B cell (primary cell): ENCODE measurements at regions not wholly inside any gene's neighbourhood (a gene's known extent, or its start where the extent isn't known, plus 50 kb on each side); places are given as distances from the start of the nearest gene placed in this dataset.

Source experiments
- CTCF ChIP-seq: fragments of 200-600 bp; IDR thresholded peaks from one replicate; pipeline ENCODE4 v1.8.0; 2022; ENCODE audit warnings: antibody characterized with exemption, mild to moderate bottlenecking
- EZH2 ChIP-seq: IDR thresholded peaks from 2 replicates; pipeline ENCODE4 v1.6.1; 2012; ENCODE audit warnings: borderline replicate concordance, low read depth, mild to moderate bottlenecking, moderate library complexity, low read length; ENCODE audit not compliant: insufficient read depth, poor library complexity, severe bottlenecking

- TF ChIP-seq CTCF (no peak), EZH2 (no peak)
Measured at GRCh38 chr9:106751681-106752080, 111.3 kb upstream of the ZNF462 start.
